Neural progenitor cell (in vitro differentiated cells): ENCODE measurements at regions not wholly inside any gene's neighbourhood (a gene's known extent, or its start where the extent isn't known, plus 50 kb on each side); places are given as distances from the start of the nearest gene placed in this dataset.

ENCODE experiments used
- DNase-seq: peaks from one replicate; pipeline ENCODE4 v3.0.0-alpha.2; 2016; ENCODE audit warnings: low spot score
- H2AFZ ChIP-seq: fragments of 200-600 bp; sonication (generic); replicated peaks from 2 replicates; pipeline ENCODE4 v1.6.1; 2016; ENCODE audit warnings: antibody characterized with exemption
- H3F3A ChIP-seq: fragments of 200-600 bp; sonication (generic); 2 replicates; pipeline ENCODE4 v1.6.1; 2016; ENCODE audit warnings: antibody characterized with exemption, low read depth
- H3K27ac ChIP-seq: fragments of 200-600 bp; sonication (generic); 2 replicates; pipeline ENCODE4 v1.5.1; 2016; ENCODE audit warnings: mild to moderate bottlenecking
- H3K27me3 ChIP-seq: fragments of 200-600 bp; sonication (generic); 2 replicates; pipeline ENCODE4 v1.6.1; 2016; ENCODE audit warnings: mild to moderate bottlenecking, moderate library complexity
- H3K36me3 ChIP-seq: fragments of 200-600 bp; sonication (generic); 2 replicates; pipeline ENCODE4 v1.5.1; 2016
- H3K4me1 ChIP-seq: fragments of 200-600 bp; sonication (generic); 2 replicates; pipeline ENCODE4 v1.6.1; 2016; ENCODE audit warnings: mixed run types
- H3K4me2 ChIP-seq: fragments of 200-600 bp; sonication (generic); 2 replicates; pipeline ENCODE4 v1.6.1; 2016
- H3K4me3 ChIP-seq: fragments of 200-600 bp; sonication (generic); 2 replicates; pipeline ENCODE4 v1.5.1; 2016
- H3K79me2 ChIP-seq: fragments of 200-600 bp; sonication (generic); 2 replicates; pipeline ENCODE4 v1.6.1; 2016; ENCODE audit warnings: low read depth
- H3K9ac ChIP-seq: fragments of 200-600 bp; sonication (generic); 2 replicates; pipeline ENCODE4 v1.6.1; 2016
- H3K9me3 ChIP-seq: fragments of 200-600 bp; sonication (generic); 2 replicates; pipeline ENCODE4 v1.5.1; 2016; ENCODE audit warnings: low read depth
- H4K20me1 ChIP-seq: fragments of 200-600 bp; sonication (generic); 2 replicates; pipeline ENCODE4 v1.6.1; 2016; ENCODE audit warnings: low read depth
- H3K27ac Mint-ChIP-seq: 3 replicates; pipeline ENCODE4 v1.8.0; 2021; ENCODE audit warnings: mixed read lengths
- H3K27me3 Mint-ChIP-seq: 2 replicates; pipeline ENCODE4 v1.8.0; 2022; ENCODE audit warnings: low read depth, mild to moderate bottlenecking, inconsistent platforms, moderate library complexity, mixed read lengths; ENCODE audit not compliant: insufficient read depth
- H3K36me3 Mint-ChIP-seq: 3 replicates; pipeline ENCODE4 v1.8.0; 2021; ENCODE audit warnings: mixed read lengths
- H3K4me1 Mint-ChIP-seq: 3 replicates; pipeline ENCODE4 v1.8.0; 2021; ENCODE audit warnings: mixed read lengths
- H3K4me3 Mint-ChIP-seq: 3 replicates; pipeline ENCODE4 v1.8.0; 2021; ENCODE audit warnings: mild to moderate bottlenecking, moderate library complexity, mixed read lengths
- H3K9me3 Mint-ChIP-seq: 3 replicates; pipeline ENCODE4 v1.8.0; 2020; ENCODE audit warnings: mixed read lengths
- CTCF ChIP-seq: fragments of 200-600 bp; sonication (generic); IDR thresholded peaks from 2 replicates; pipeline ENCODE4 v1.5.1; 2017; ENCODE audit warnings: antibody characterized with exemption, mild to moderate bottlenecking
- EZH2 ChIP-seq: fragments of 200-600 bp; sonication (generic); IDR thresholded peaks from 2 replicates; pipeline ENCODE4 v1.6.1; 2017; ENCODE audit warnings: antibody characterized with exemption, mild to moderate bottlenecking, moderate library complexity
- EZH2phosphoT487 ChIP-seq: fragments of 200-600 bp; sonication (generic); IDR thresholded peaks from 2 replicates; pipeline ENCODE4 v1.6.1; 2017; ENCODE audit warnings: antibody characterized with exemption

- no peak overlapping the region for H2AFZ ChIP-seq
- no peak overlapping the region for H3K4me3 ChIP-seq
- H3K4me2 ChIP-seq: no peak overlapping the region
- H3K79me2 ChIP-seq: no peaks in the 10 kb centered on the region
- H4K20me1 ChIP-seq: no peaks in the 10 kb centered on the region
- H3K9me3 ChIP-seq: no peaks in the 10 kb centered on the region
- Mint-ChIP-seq H3K4me1 (peaks cover 5% of the 10 kb centered on the region), H3K27me3 (peaks cover 9% of the 10 kb centered on the region), H3K9me3 (peaks cover 8% of the 10 kb centered on the region), H3K36me3 (peaks cover 2% of the 10 kb centered on the region), H3K4me3 (no peak overlapping the region), H3K27ac (no peak overlapping the region)
- no peak overlapping the region for H3K27ac ChIP-seq
- TF ChIP-seq EZH2phosphoT487 (no peak), EZH2 (no peak), CTCF (no peak)
- no peaks in the 10 kb centered on the region for H3F3A ChIP-seq
- H3K4me1 ChIP-seq: no peaks in the 10 kb centered on the region
- H3K27me3 ChIP-seq: no peaks in the 10 kb centered on the region
- DNase-seq: no peak
- H3K36me3 ChIP-seq: no peaks in the 10 kb centered on the region
- no peak overlapping the region for H3K9ac ChIP-seq
Measured at GRCh38 chr2:241975593-241976284, 106.2 kb downstream of the RTP5 start.

- Histone ChIP-seq H3K79me2 (no peaks in the 10 kb centered on the region), H3K4me2 (no peak overlapping the region), H3K27me3 (no peaks in the 10 kb centered on the region), H3F3A (no peaks in the 10 kb centered on the region), H3K36me3 (no peaks in the 10 kb centered on the region), H2AFZ (no peak overlapping the region), H3K27ac (no peak overlapping the region), H3K4me3 (no peak overlapping the region), H3K9ac (no peak overlapping the region), H3K9me3 (no peaks in the 10 kb centered on the region), H3K4me1 (no peaks in the 10 kb centered on the region), H4K20me1 (no peaks in the 10 kb centered on the region)
- Mint-ChIP-seq H3K9me3 (peaks cover 3% of the 10 kb centered on the region), H3K27ac (no peak overlapping the region), H3K36me3 (no peaks in the 10 kb centered on the region), H3K4me1 (peaks cover 5% of the 10 kb centered on the region), H3K27me3 (peaks cover 6% of the 10 kb centered on the region), H3K4me3 (no peak overlapping the region)
- TF ChIP-seq CTCF (no peak), EZH2 (no peak), EZH2phosphoT487 (no peak)
- no peak for DNase-seq
Measured at GRCh38 chr2:241976296-241976695, 106.8 kb downstream of the RTP5 start.

- Histone ChIP-seq H3K9ac (no peak overlapping the region), H3K27me3 (no peaks in the 10 kb centered on the region), H3K4me1 (no peaks in the 10 kb centered on the region), H3K36me3 (no peaks in the 10 kb centered on the region), H4K20me1 (no peaks in the 10 kb centered on the region), H3K4me2 (no peak overlapping the region), H3K4me3 (no peak overlapping the region), H2AFZ (no peak overlapping the region), H3K27ac (no peak overlapping the region), H3K9me3 (no peaks in the 10 kb centered on the region), H3K79me2 (no peaks in the 10 kb centered on the region), H3F3A (no peaks in the 10 kb centered on the region)
- H3K4me3 Mint-ChIP-seq: no peak overlapping the region
- peaks cover 4% of the 10 kb centered on the region for H3K27me3 Mint-ChIP-seq
- no peak for TF ChIP-seq EZH2phosphoT487
- no peak for TF ChIP-seq CTCF
- TF ChIP-seq EZH2: no peak
- peaks cover 5% of the 10 kb centered on the region for H3K4me1 Mint-ChIP-seq
- DNase-seq: no peak
- H3K9me3 Mint-ChIP-seq: no peaks in the 10 kb centered on the region
- no peaks in the 10 kb centered on the region for H3K36me3 Mint-ChIP-seq
- no peak overlapping the region for H3K27ac Mint-ChIP-seq
Measured at GRCh38 chr2:241977557-241978300, 108.2 kb downstream of the RTP5 start.
